ENCODE measurements at regions not wholly inside any gene's neighbourhood (a gene's known extent, or its start where the extent isn't known, plus 50 kb on each side); places are given as distances from the start of the nearest gene placed in this dataset.

- TF ChIP-seq RCOR1 (IDR thresholded peaks at IDR 0.05; ENCODE audit: low read length) (no peak), CTCF (IDR thresholded peaks at IDR 0.05) (no peak), TAF1 (IDR thresholded peaks at IDR 0.05; ENCODE audit: borderline replicate concordance, low read depth, low read length) (no peak), GATA2 (CRISPR knock-in tag; IDR thresholded peaks at IDR 0.05) (no peak)
Observed at GRCh38 chr2:107430596-107431266, 396.0 kb upstream of the RGPD4 start (continued).

GRCh38 chr2:107436281-107436680 lies 390.4 kb upstream of the RGPD4 start:
- no peak for DNase-seq
- Histone ChIP-seq H3K9me3 (no peaks in the 10 kb centered on the region), H2AFZ (ENCODE audit: low read depth) (no peak overlapping the region), H3F3A (replicated peaks; ENCODE audit: insufficient read depth) (no peaks in the 10 kb centered on the region), H4K20me1 (ENCODE audit: insufficient read depth) (no peaks in the 10 kb centered on the region), H3K36me3 (replicated peaks in 1 of 2; ENCODE audit: control insufficient read depth in 1 of 2, insufficient read depth in 2 of 2, low read length in 1 of 2) (no peaks in the 10 kb centered on the region), H3K4me1 (ENCODE audit: control insufficient read depth in 1 of 2, insufficient read depth in 2 of 2, low read depth in 1 of 2, low read length in 1 of 2) (no peaks in the 10 kb centered on the region), H3K27me3 (ENCODE audit: insufficient read depth) (no peaks in the 10 kb centered on the region), H3K79me2 (ENCODE audit: insufficient read depth) (no peaks in the 10 kb centered on the region), H3K4me3 (ENCODE audit: low read depth in 2 of 2, low read length in 1 of 2) (no peak overlapping the region), H3K27ac (ENCODE audit: low read depth in 2 of 2, low read length in 1 of 2) (no peak overlapping the region), H3K4me2 (no peak overlapping the region), H3K9me2 (no peaks in the 10 kb centered on the region), H3K9ac (no peak overlapping the region)
- ChIA-PET POLR2A (no interaction called here), CTCF (no interaction called here)
- no peak for TF ChIP-seq FOXJ3 (CRISPR knock-in tag; IDR thresholded peaks at IDR 0.05)
- TF ChIP-seq PBX3 (IDR thresholded peaks at IDR 0.05): no peak
- TF ChIP-seq FOSL2 (IDR thresholded peaks at IDR 0.05; ENCODE audit: borderline replicate concordance, low read depth): no peak
- TF ChIP-seq ELF1 (IDR thresholded peaks at IDR 0.05): no peak
- no peak for TF ChIP-seq JUND (IDR thresholded peaks at IDR 0.05)
- no peak for TF ChIP-seq RXRA (IDR thresholded peaks at IDR 0.05; ENCODE audit: borderline replicate concordance, low read depth)
- TF ChIP-seq RAD21 (IDR thresholded peaks at IDR 0.05; ENCODE audit: low read length): no peak
- no peak for TF ChIP-seq RFX5 (IDR thresholded peaks at IDR 0.05; ENCODE audit: low read length)
- no peak for TF ChIP-seq NRF1 (IDR thresholded peaks at IDR 0.05; ENCODE audit: low read depth, low read length)
- no peak for TF ChIP-seq SIN3A (IDR thresholded peaks at IDR 0.05; ENCODE audit: borderline replicate concordance, low read depth, low read length)
- no peak for TF ChIP-seq CTCF (IDR thresholded peaks at IDR 0.05)
- no peak for TF ChIP-seq GATA2 (CRISPR knock-in tag; IDR thresholded peaks at IDR 0.05)
- TF ChIP-seq USF1 (IDR thresholded peaks at IDR 0.05; ENCODE audit: borderline replicate concordance, low read depth): no peak
- TF ChIP-seq MEF2A (IDR thresholded peaks at IDR 0.05; ENCODE audit: borderline replicate concordance, low read depth): no peak
- TF ChIP-seq TEAD4 (IDR thresholded peaks at IDR 0.05; ENCODE audit: borderline replicate concordance, insufficient read depth): no peak
- no peak for TF ChIP-seq CHD2 (IDR thresholded peaks at IDR 0.05; ENCODE audit: low read length, partially characterized antibody)
- TF ChIP-seq EP300 (IDR thresholded peaks at IDR 0.05; ENCODE audit: borderline replicate concordance in 1 of 2, low read depth in 1 of 2, low read length in 1 of 2): no peak
- TF ChIP-seq REST (IDR thresholded peaks at IDR 0.05; ENCODE audit: low read depth, low read length): no peak
- no peak for TF ChIP-seq POLR2AphosphoS5 (IDR thresholded peaks at IDR 0.05; ENCODE audit: low read depth, low read length)

All from SK-N-SH (cell line).